ENCODE measurements at regions not wholly inside any gene's neighbourhood (a gene's known extent, or its start where the extent isn't known, plus 50 kb on each side); places are given as distances from the start of the nearest gene placed in this dataset.
A peak's percentile ranks its signal among the peaks of the same experiment; 100 is the strongest.

DNA sequence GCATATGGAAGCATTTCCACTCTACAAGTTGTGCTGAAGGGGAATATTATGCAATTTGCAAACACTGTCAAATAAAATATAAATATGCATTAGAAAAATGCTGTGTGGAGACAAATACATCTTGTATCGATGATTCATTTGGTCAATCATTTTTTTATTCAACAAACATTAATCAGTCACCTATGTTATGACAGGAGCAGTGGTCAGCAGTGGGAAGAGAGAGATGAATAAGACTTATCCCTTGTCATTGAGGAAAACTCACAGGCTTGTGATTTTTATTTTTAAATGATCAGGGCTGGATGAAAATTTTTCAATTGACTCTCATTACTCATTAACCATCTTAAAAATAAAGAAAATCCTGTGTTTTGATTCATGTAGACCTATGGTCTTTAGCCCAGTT lies 574.1 kb downstream of the ACTL7B start:
- Histone ChIP-seq H3K27ac (ENCODE audit: extremely low read depth, low read depth, low read length) (no peak overlapping the region), H3K9me3 (ENCODE audit: control insufficient read depth, insufficient read depth, low read depth, low read length) (no peaks in the 10 kb centered on the region), H3K4me3 (ENCODE audit: low read depth, low read length) (no peak overlapping the region), H3K4me1 (ENCODE audit: control insufficient read depth, insufficient read depth, low read length) (no peaks in the 10 kb centered on the region), H3K36me3 (ENCODE audit: control insufficient read depth in 2 of 2, insufficient read depth in 1 of 2, low read length in 2 of 2) (no peaks in the 10 kb centered on the region)
- ChIA-PET POLR2A (no interaction called here), CTCF (interaction anchor here (0.9 kb wide), 1 partner anchor 283 kb away, joined by 3 read pairs; no protein-coding TSS in a partner anchor)
- no peak for TF ChIP-seq ZNF514 (tag by site-specific recombination; IDR thresholded peaks at IDR 0.05)

DNA sequence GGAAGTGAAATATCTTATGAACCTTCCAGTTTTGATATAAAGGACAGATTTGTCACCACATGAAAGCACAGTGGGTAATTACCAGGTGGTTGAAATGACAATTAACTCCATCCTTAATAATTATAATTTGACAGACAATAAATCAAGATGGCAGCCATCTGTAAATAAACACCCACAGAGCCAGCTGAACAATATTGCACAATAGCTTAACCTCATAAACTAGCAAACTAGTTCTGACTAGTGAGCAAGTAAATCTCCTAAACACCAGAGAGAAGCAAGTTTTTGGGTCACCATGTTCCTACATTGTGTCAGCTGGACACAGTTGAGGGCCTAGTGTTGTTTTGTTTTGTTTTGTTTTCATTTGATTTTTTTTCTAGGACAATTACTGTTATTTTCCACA lies 577.4 kb downstream of the ACTL7B start:
- ChIA-PET CTCF (interaction anchor here (0.9 kb wide), 1 partner anchor 9 kb away, joined by 3 read pairs; no protein-coding TSS in a partner anchor), POLR2A (no interaction called here)
- TF ChIP-seq SP7 (tag by site-specific recombination; IDR thresholded peaks at IDR 0.05): peak; percentile 67; the same call in 1 of the 2 replicates
- TF ChIP-seq, protein P1, sequence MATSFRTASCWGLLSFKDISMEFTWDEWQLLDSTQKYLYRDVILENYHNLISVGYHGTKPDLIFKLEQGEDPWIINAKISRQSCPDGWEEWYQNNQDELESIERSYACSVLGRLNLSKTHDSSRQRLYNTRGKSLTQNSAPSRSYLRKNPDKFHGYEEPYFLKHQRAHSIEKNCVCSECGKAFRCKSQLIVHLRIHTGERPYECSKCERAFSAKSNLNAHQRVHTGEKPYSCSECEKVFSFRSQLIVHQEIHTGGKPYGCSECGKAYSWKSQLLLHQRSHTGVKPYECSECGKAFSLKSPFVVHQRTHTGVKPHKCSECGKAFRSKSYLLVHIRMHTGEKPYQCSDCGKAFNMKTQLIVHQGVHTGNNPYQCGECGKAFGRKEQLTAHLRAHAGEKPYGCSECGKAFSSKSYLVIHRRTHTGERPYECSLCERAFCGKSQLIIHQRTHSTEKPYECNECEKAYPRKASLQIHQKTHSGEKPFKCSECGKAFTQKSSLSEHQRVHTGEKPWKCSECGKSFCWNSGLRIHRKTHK (tag by site-specific recombination; IDR thresholded peaks at IDR 0.05): no peak
- H3K4me1 ChIP-seq (ENCODE audit: control insufficient read depth, insufficient read depth, low read length): no peaks in the 10 kb centered on the region
- no peaks in the 10 kb centered on the region for H3K36me3 ChIP-seq (ENCODE audit: control insufficient read depth in 2 of 2, insufficient read depth in 1 of 2, low read length in 2 of 2)
- H3K4me3 ChIP-seq (ENCODE audit: low read depth, low read length): no peak overlapping the region
- H3K9me3 ChIP-seq (ENCODE audit: control insufficient read depth, insufficient read depth, low read depth, low read length): no peaks in the 10 kb centered on the region
- H3K27ac ChIP-seq (ENCODE audit: extremely low read depth, low read depth, low read length): no peak overlapping the region

DNA sequence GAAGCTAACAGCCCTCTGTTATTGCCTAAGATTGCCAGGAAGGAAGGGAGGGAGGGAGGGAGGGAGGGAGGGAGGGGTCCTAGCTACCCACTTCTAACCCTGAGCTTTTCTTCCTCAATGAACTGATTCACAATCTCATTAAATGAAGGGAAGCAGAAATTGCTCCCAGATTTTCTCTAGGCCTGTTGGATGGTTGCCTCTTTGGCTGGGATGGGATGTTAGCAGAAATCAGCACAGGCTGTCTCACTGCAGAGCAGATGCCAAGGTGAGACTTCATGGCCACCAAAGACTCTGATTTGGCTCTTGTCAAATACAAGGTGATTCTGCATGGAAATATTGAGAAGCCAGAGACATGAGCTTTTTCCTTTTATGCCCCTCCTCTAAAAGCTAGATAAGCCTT lies 578.6 kb downstream of the ACTL7B start:
- Histone ChIP-seq H3K9me3 (ENCODE audit: control insufficient read depth, insufficient read depth, low read depth, low read length) (no peaks in the 10 kb centered on the region), H3K4me3 (ENCODE audit: low read depth, low read length) (no peak overlapping the region), H3K36me3 (ENCODE audit: control insufficient read depth in 2 of 2, insufficient read depth in 1 of 2, low read length in 2 of 2) (no peaks in the 10 kb centered on the region), H3K27ac (ENCODE audit: extremely low read depth, low read depth, low read length) (no peak overlapping the region), H3K4me1 (ENCODE audit: control insufficient read depth, insufficient read depth, low read length) (peaks cover 6% of the 10 kb centered on the region)
- ChIA-PET CTCF (interaction anchor here (0.6 to 1.0 kb wide), 3 partner anchors 9 to 832 kb away, joined by 3 to 5 read pairs (median 4); no protein-coding TSS in a partner anchor), POLR2A (no interaction called here)
- TF ChIP-seq ZNF157 (tag by site-specific recombination; IDR thresholded peaks at IDR 0.05) (no peak), FEZF1 (tag by site-specific recombination; IDR thresholded peaks at IDR 0.05) (no peak), ZNF571 (tag by site-specific recombination; IDR thresholded peaks at IDR 0.05) (no peak), ZFHX2 (tag by site-specific recombination; conservative IDR thresholded peaks at IDR 0.05) (no peak), ZNF155 (tag by site-specific recombination; IDR thresholded peaks at IDR 0.05) (no peak), BCL11B (tag by site-specific recombination; IDR thresholded peaks at IDR 0.05; ENCODE audit: low read depth) (no peak), ZNF585B (tag by site-specific recombination; IDR thresholded peaks at IDR 0.05) (no peak), ZNF544 (tag by site-specific recombination; IDR thresholded peaks at IDR 0.05) (no peak), GLI2 (tag by site-specific recombination; IDR thresholded peaks at IDR 0.05; ENCODE audit: borderline replicate concordance, low read depth) (no peak), ZNF174 (tag by site-specific recombination; IDR thresholded peaks at IDR 0.05) (no peak)
- TF ChIP-seq, protein P2, sequence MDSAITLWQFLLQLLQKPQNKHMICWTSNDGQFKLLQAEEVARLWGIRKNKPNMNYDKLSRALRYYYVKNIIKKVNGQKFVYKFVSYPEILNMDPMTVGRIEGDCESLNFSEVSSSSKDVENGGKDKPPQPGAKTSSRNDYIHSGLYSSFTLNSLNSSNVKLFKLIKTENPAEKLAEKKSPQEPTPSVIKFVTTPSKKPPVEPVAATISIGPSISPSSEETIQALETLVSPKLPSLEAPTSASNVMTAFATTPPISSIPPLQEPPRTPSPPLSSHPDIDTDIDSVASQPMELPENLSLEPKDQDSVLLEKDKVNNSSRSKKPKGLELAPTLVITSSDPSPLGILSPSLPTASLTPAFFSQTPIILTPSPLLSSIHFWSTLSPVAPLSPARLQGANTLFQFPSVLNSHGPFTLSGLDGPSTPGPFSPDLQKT (IDR thresholded peaks at IDR 0.05; ENCODE audit: borderline replicate concordance, low read depth, low read length): no peak

DNA sequence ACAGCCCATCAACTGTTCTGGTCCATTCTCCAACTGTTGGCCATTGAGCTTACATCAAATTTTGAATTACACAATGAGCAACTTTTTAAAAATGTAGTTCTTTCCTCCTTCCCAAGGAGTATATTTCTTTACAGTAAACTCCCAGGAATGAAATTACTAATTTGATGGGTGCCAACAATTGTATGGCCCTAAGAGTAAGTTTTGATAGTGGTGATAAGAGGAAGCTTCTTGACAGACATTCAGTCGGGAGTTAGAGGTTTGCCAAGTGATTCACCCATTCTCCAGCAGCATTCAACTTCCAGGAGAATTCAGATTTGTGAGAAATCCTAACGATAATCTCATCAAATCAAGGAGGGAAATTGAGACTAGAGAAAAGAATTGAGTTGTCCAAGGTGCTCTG lies 579.9 kb downstream of the ACTL7B start:
- H3K27ac ChIP-seq (ENCODE audit: extremely low read depth, low read depth, low read length): no peak overlapping the region
- H3K36me3 ChIP-seq (ENCODE audit: control insufficient read depth in 2 of 2, insufficient read depth in 1 of 2, low read length in 2 of 2): no peaks in the 10 kb centered on the region
- H3K4me1 ChIP-seq (ENCODE audit: control insufficient read depth, insufficient read depth, low read length): peaks cover 12% of the 10 kb centered on the region
- ChIA-PET POLR2A (no interaction called here), CTCF (no interaction called here)
- no peaks in the 10 kb centered on the region for H3K9me3 ChIP-seq (ENCODE audit: control insufficient read depth, insufficient read depth, low read depth, low read length)
- TF ChIP-seq ZNF391 (tag by site-specific recombination; IDR thresholded peaks at IDR 0.05; ENCODE audit: borderline replicate concordance, low read depth) (no peak), ZNF10 (tag by site-specific recombination; IDR thresholded peaks at IDR 0.05) (no peak), ZNF274 (IDR thresholded peaks at IDR 0.05; ENCODE audit: low read length) (no peak), ZNF274 (tag by site-specific recombination; IDR thresholded peaks at IDR 0.05; ENCODE audit: borderline replicate concordance) (no peak)
- no peak overlapping the region for H3K4me3 ChIP-seq (ENCODE audit: low read depth, low read length)
